Left ventricle myocardium inferior (tissue), 1 donor: ENCODE measurements at regions not wholly inside any gene's neighbourhood (a gene's known extent, or its start where the extent isn't known, plus 50 kb on each side); places are given as distances from the start of the nearest gene placed in this dataset.

Experiments used
- DNase-seq: peaks from one replicate; pipeline ENCODE4 v3.0.0-alpha.2; 2020
- H3K27ac ChIP-seq: fragments of 200-600 bp; replicated peaks from 2 replicates; pipeline ENCODE4 v1.8.0; 2021
- H3K27me3 ChIP-seq: fragments of 200-600 bp; 2 replicates; pipeline ENCODE4 v1.8.0; 2021; ENCODE audit warnings: low read depth
- H3K36me3 ChIP-seq: fragments of 200-600 bp; 2 replicates; pipeline ENCODE4 v1.8.0; 2021
- H3K4me1 ChIP-seq: fragments of 200-600 bp; 2 replicates; pipeline ENCODE4 v1.8.0; 2021
- H3K4me3 ChIP-seq: fragments of 200-600 bp; 2 replicates; pipeline ENCODE4 v1.8.0; 2021; ENCODE audit warnings: mild to moderate bottlenecking, moderate library complexity
- H3K9me3 ChIP-seq: fragments of 200-600 bp; replicated peaks from 2 replicates; pipeline ENCODE4 v1.8.0; 2021
- CTCF ChIP-seq: fragments of 200-600 bp; IDR thresholded peaks from 2 replicates; pipeline ENCODE4 v1.8.0; 2021; ENCODE audit warnings: antibody characterized with exemption, mild to moderate bottlenecking, borderline replicate concordance
- intact Hi-C: fragments of 100-400 bp; cut with micrococcal nuclease; formaldehyde crosslinking; loops from one replicate; pipeline ENCODE4 v1.11.0; 2022
- donor health status: DM: no; HTN: yes; CAD: no; lungs with severe emphysema.

GRCh38 chr5:66426259-66427138 lies 169.7 kb upstream of the MAST4 start:
- Histone ChIP-seq H3K9me3 (peaks cover 16% of the 10 kb centered on the region), H3K36me3 (peaks cover 37% of the 10 kb centered on the region), H3K27ac (peak overlapping the region; percentile 18), H3K27me3 (no peaks in the 10 kb centered on the region), H3K4me1 (peaks cover 59% of the 10 kb centered on the region), H3K4me3 (no peak overlapping the region)
- TF ChIP-seq CTCF = no peak
- no peak for DNase-seq
- intact Hi-C loops = no loop called here

GRCh38 chr5:66427139-66427442 lies 169.1 kb upstream of the MAST4 start:
- peak overlapping the region; percentile 18 for H3K27ac ChIP-seq

GRCh38 chr5:66436721-66437120 lies 159.5 kb upstream of the MAST4 start:
- Histone ChIP-seq H3K4me1 (peaks cover 27% of the 10 kb centered on the region), H3K27ac (peak overlapping the region; percentile 85), H3K27me3 (no peaks in the 10 kb centered on the region), H3K9me3 (no peaks in the 10 kb centered on the region), H3K4me3 (peak overlapping the region; percentile 60), H3K36me3 (peaks cover 1% of the 10 kb centered on the region)
- intact Hi-C loops = no loop called here
- DNase-seq = no peak
- TF ChIP-seq CTCF = peak; percentile 56

More at GRCh38 chr5:66427139-66427442, 169.1 kb upstream of the MAST4 start:
- Histone ChIP-seq H3K4me3 (no peak overlapping the region), H3K36me3 (peaks cover 40% of the 10 kb centered on the region), H3K27me3 (no peaks in the 10 kb centered on the region), H3K9me3 (peaks cover 16% of the 10 kb centered on the region), H3K4me1 (peaks cover 62% of the 10 kb centered on the region)
- DNase-seq = no peak
- no peak for TF ChIP-seq CTCF
- intact Hi-C loops = no loop called here

GRCh38 chr5:66438087-66438486 lies 158.1 kb upstream of the MAST4 start:
- H3K27ac ChIP-seq = peak overlapping the region; percentile 85
- peaks cover 36% of the 10 kb centered on the region for H3K4me1 ChIP-seq
- H3K9me3 ChIP-seq = no peaks in the 10 kb centered on the region
- no peak for DNase-seq
- intact Hi-C loops = no loop called here
- peak overlapping the region; percentile 60 for H3K4me3 ChIP-seq
- TF ChIP-seq CTCF = no peak
- no peaks in the 10 kb centered on the region for H3K27me3 ChIP-seq
- H3K36me3 ChIP-seq = no peaks in the 10 kb centered on the region

GRCh38 chr5:66438696-66439095 lies 157.5 kb upstream of the MAST4 start:
- H3K4me3 ChIP-seq = peak overlapping the region; percentile 60
- TF ChIP-seq CTCF = no peak
- H3K4me1 ChIP-seq = peaks cover 34% of the 10 kb centered on the region
- no peaks in the 10 kb centered on the region for H3K36me3 ChIP-seq
- H3K27me3 ChIP-seq = no peaks in the 10 kb centered on the region
- intact Hi-C loops = no loop called here
- H3K9me3 ChIP-seq = peaks cover under 1% of the 10 kb centered on the region
- peak overlapping the region; percentile 85 for H3K27ac ChIP-seq
- no peak for DNase-seq
